CD4-positive, alpha-beta T cell treated with Interferon gamma for 1 hour (primary cell): ENCODE measurements at regions not wholly inside any gene's neighbourhood (a gene's known extent, or its start where the extent isn't known, plus 50 kb on each side); places are given as distances from the start of the nearest gene placed in this dataset.
"Not testable (repeated sequence)": the region's sequence is repeated elsewhere in the genome, so short reads cannot be mapped to it uniquely, and the experiment has no call there.

Source experiments
- DNase-seq: peaks from one replicate; pipeline ENCODE4 v3.0.0-alpha.2; 2020

- not testable (repeated sequence) for DNase-seq
Observed at GRCh38 chr5:105602406-105602805, 2039.8 kb upstream of the NUDT12 start.

GRCh38 chr5:105593011-105593760 lies 2030.6 kb upstream of the NUDT12 start:
- no peak for DNase-seq

- DNase-seq = no peak
Observed at GRCh38 chr5:105587963-105588662, 2025.5 kb upstream of the NUDT12 start.

- DNase-seq = no peak
Observed at GRCh38 chr5:105581988-105582690, 2019.5 kb upstream of the NUDT12 start.

- no peak for DNase-seq
Observed at GRCh38 chr5:105573575-105573974, 2011.0 kb upstream of the NUDT12 start.

- DNase-seq = no peak
Observed at GRCh38 chr5:105565531-105565930, 2002.9 kb upstream of the NUDT12 start.

- DNase-seq = no peak
Observed at GRCh38 chr5:105563842-105564241, 2001.3 kb upstream of the NUDT12 start.

- DNase-seq = no peak
Observed at GRCh38 chr5:105554568-105555169, 1992.1 kb upstream of the NUDT12 start.

GRCh38 chr5:105544300-105544699 lies 1981.7 kb upstream of the NUDT12 start:
- DNase-seq = no peak

- DNase-seq = no peak
Observed at GRCh38 chr5:105536675-105537074, 1974.1 kb upstream of the NUDT12 start.

- DNase-seq = no peak
Observed at GRCh38 chr5:105530716-105531261, 1968.2 kb upstream of the NUDT12 start.

GRCh38 chr5:105529851-105530250 lies 1967.3 kb upstream of the NUDT12 start:
- DNase-seq = no peak

GRCh38 chr5:105508519-105508918 lies 1945.9 kb upstream of the NUDT12 start:
- no peak for DNase-seq

GRCh38 chr5:105506692-105507277 lies 1944.2 kb upstream of the NUDT12 start:
- no peak for DNase-seq

GRCh38 chr5:105503950-105504349 lies 1941.4 kb upstream of the NUDT12 start:
- DNase-seq = no peak

- DNase-seq = no peak
Observed at GRCh38 chr5:105501315-105501714, 1938.7 kb upstream of the NUDT12 start.

- DNase-seq = no peak
Observed at GRCh38 chr5:105475401-105475800, 1912.8 kb upstream of the NUDT12 start.

GRCh38 chr5:105462377-105462776 lies 1899.8 kb upstream of the NUDT12 start:
- DNase-seq = no peak

GRCh38 chr5:105460721-105461120 lies 1898.1 kb upstream of the NUDT12 start:
- no peak for DNase-seq

GRCh38 chr5:105453216-105453807 lies 1890.7 kb upstream of the NUDT12 start:
- DNase-seq = no peak

GRCh38 chr5:105448271-105448670 lies 1885.7 kb upstream of the NUDT12 start:
- no peak for DNase-seq

GRCh38 chr5:105430516-105430915 lies 1867.9 kb upstream of the NUDT12 start:
- no peak for DNase-seq
